Prostate gland (tissue), 2 donors: ENCODE measurements at regions not wholly inside any gene's neighbourhood (a gene's known extent, or its start where the extent isn't known, plus 50 kb on each side); places are given as distances from the start of the nearest gene placed in this dataset.

Source experiments
- POLR2A ChIP-seq: fragments of 450-650 bp; IDR thresholded peaks from one replicate; pipeline ENCODE4 v1.6.1; 2016; ENCODE audit warnings: antibody characterized with exemption, mild to moderate bottlenecking
- TF ChIP-seq, protein P1 (sequence below), 4 experiments: fragments of 200-600 bp in 2 of 4; fragments of 450-650 bp in 2 of 4; sonication (generic) in 2 of 4; IDR thresholded peaks; 1 replicate in 3 of 4; 2 replicates in 1 of 4; pipeline ENCODE4 v1.5.1; 2016 to 2019; ENCODE audit warnings: antibody characterized with exemption in 4 of 4, mild to moderate bottlenecking in 2 of 4, moderate library complexity in 2 of 4

GRCh38 chr16:87100306-87101058 is 216.7 kb downstream of the C16orf95 start:
- TF ChIP-seq, protein P1, sequence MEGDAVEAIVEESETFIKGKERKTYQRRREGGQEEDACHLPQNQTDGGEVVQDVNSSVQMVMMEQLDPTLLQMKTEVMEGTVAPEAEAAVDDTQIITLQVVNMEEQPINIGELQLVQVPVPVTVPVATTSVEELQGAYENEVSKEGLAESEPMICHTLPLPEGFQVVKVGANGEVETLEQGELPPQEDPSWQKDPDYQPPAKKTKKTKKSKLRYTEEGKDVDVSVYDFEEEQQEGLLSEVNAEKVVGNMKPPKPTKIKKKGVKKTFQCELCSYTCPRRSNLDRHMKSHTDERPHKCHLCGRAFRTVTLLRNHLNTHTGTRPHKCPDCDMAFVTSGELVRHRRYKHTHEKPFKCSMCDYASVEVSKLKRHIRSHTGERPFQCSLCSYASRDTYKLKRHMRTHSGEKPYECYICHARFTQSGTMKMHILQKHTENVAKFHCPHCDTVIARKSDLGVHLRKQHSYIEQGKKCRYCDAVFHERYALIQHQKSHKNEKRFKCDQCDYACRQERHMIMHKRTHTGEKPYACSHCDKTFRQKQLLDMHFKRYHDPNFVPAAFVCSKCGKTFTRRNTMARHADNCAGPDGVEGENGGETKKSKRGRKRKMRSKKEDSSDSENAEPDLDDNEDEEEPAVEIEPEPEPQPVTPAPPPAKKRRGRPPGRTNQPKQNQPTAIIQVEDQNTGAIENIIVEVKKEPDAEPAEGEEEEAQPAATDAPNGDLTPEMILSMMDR (IDR thresholded peaks at IDR 0.05): no peak
- TF ChIP-seq POLR2A: no peak
